H9 (cell line): ENCODE measurements at regions not wholly inside any gene's neighbourhood (a gene's known extent, or its start where the extent isn't known, plus 50 kb on each side); places are given as distances from the start of the nearest gene placed in this dataset.

Source experiments
- DNase-seq: peaks from one replicate; pipeline ENCODE4 v3.0.0-alpha.2; 2017
- H2AFZ ChIP-seq: one replicate; pipeline ENCODE4 v1.6.1; 2013; ENCODE audit warnings: mild to moderate bottlenecking, low read length, control low read depth, moderate library complexity
- H2AK5ac ChIP-seq: 2 replicates; pipeline ENCODE4 v1.6.1; 2013; ENCODE audit warnings: low read length, control low read depth, mixed read lengths; ENCODE audit not compliant: insufficient read length
- H2BK120ac ChIP-seq: one replicate; pipeline ENCODE4 v1.6.1; 2013; ENCODE audit warnings: low read depth, mild to moderate bottlenecking, low read length, control low read depth, inconsistent platforms; ENCODE audit not compliant: poor library complexity, severe bottlenecking
- H2BK12ac ChIP-seq: 2 replicates; pipeline ENCODE4 v1.6.1; 2013; ENCODE audit warnings: low read length, control low read depth, mixed read lengths, low read depth; ENCODE audit not compliant: insufficient read length
- H2BK15ac ChIP-seq: 2 replicates; pipeline ENCODE4 v1.6.1; 2013; ENCODE audit warnings: low read depth, low read length, control low read depth
- H2BK20ac ChIP-seq: one replicate; pipeline ENCODE4 v1.6.1; 2013; ENCODE audit warnings: low read depth, mild to moderate bottlenecking, low read length, control low read depth, inconsistent platforms; ENCODE audit not compliant: poor library complexity, severe bottlenecking
- H2BK5ac ChIP-seq: 2 replicates; pipeline ENCODE4 v1.6.1; 2013; ENCODE audit warnings: low read length, control low read depth, mixed read lengths; ENCODE audit not compliant: insufficient read length
- H3K14ac ChIP-seq: 2 replicates; pipeline ENCODE4 v1.6.1; 2013; ENCODE audit warnings: low read length, control low read depth; ENCODE audit not compliant: insufficient read depth
- H3K18ac ChIP-seq: 2 replicates; pipeline ENCODE4 v1.6.1; 2013; ENCODE audit warnings: low read depth, mild to moderate bottlenecking, mixed read lengths, low read length, control low read depth; ENCODE audit not compliant: insufficient read length
- H3K23ac ChIP-seq: 2 replicates; pipeline ENCODE4 v1.6.1; 2013; ENCODE audit warnings: low read length, control low read depth, mixed read lengths, low read depth; ENCODE audit not compliant: insufficient read length
- H3K23me2 ChIP-seq: 2 replicates; pipeline ENCODE4 v1.6.1; 2013; ENCODE audit warnings: low read depth, mild to moderate bottlenecking, mixed read lengths, low read length, control low read depth; ENCODE audit not compliant: insufficient read length, poor library complexity, severe bottlenecking
- H3K27ac ChIP-seq: 2 replicates; pipeline ENCODE4 v1.5.1; 2013; ENCODE audit warnings: low read length, control low read depth, mixed read lengths, low read depth; ENCODE audit not compliant: insufficient read length
- H3K27me3 ChIP-seq: 2 replicates; pipeline ENCODE4 v1.6.1; 2013; ENCODE audit warnings: low read length, control low read depth, inconsistent platforms; ENCODE audit not compliant: insufficient read depth
- H3K4ac ChIP-seq: 2 replicates; pipeline ENCODE4 v1.6.1; 2013; ENCODE audit warnings: low read depth, mild to moderate bottlenecking, control low read depth, inconsistent platforms, low read length, moderate library complexity
- H3K4me1 ChIP-seq: 2 replicates; pipeline ENCODE4 v1.6.1; 2013; ENCODE audit warnings: low read length, control low read depth, inconsistent platforms; ENCODE audit not compliant: insufficient read depth
- H3K4me2 ChIP-seq: 2 replicates; pipeline ENCODE4 v1.6.1; 2013; ENCODE audit warnings: low read length, control low read depth, mixed read lengths; ENCODE audit not compliant: insufficient read length, insufficient read depth
- H3K56ac ChIP-seq: 2 replicates; pipeline ENCODE4 v1.6.1; 2013; ENCODE audit warnings: low read depth, mild to moderate bottlenecking, mixed read lengths, low read length, control low read depth; ENCODE audit not compliant: insufficient read length
- H3K79me1 ChIP-seq: 2 replicates; pipeline ENCODE4 v1.6.1; 2013; ENCODE audit warnings: low read depth, mild to moderate bottlenecking, moderate library complexity, low read length, control low read depth, inconsistent platforms; ENCODE audit not compliant: insufficient read depth, poor library complexity, severe bottlenecking
- H3K79me2 ChIP-seq: 2 replicates; pipeline ENCODE4 v1.6.1; 2013; ENCODE audit warnings: low read length, control low read depth, inconsistent platforms; ENCODE audit not compliant: insufficient read depth
- H3K9ac ChIP-seq: 2 replicates; pipeline ENCODE4 v1.6.1; 2013; ENCODE audit warnings: low read length, control low read depth, mixed read lengths; ENCODE audit not compliant: insufficient read length; ENCODE audit errors: extremely low read depth
- H3K9me3 ChIP-seq: one replicate; pipeline ENCODE4 v1.6.1; 2013; ENCODE audit warnings: low read depth, low read length, inconsistent platforms; ENCODE audit not compliant: control insufficient read depth
- H3T11ph ChIP-seq: one replicate; pipeline ENCODE4 v1.6.1; 2013; ENCODE audit warnings: mild to moderate bottlenecking, low read length, control low read depth, inconsistent platforms
- H4K20me1 ChIP-seq: one replicate; pipeline ENCODE4 v1.6.1; 2013; ENCODE audit not compliant: control insufficient read depth, insufficient read length, insufficient read depth
- H4K5ac ChIP-seq: 2 replicates; pipeline ENCODE4 v1.6.1; 2013; ENCODE audit warnings: low read depth, mild to moderate bottlenecking, mixed read lengths, low read length, control low read depth; ENCODE audit not compliant: insufficient read length
- H4K8ac ChIP-seq: replicated peaks from 2 replicates; pipeline ENCODE4 v1.6.1; 2013; ENCODE audit warnings: low read length, control low read depth, mixed read lengths, low read depth; ENCODE audit not compliant: insufficient read length
- H4K91ac ChIP-seq: 2 replicates; pipeline ENCODE4 v1.6.1; 2013; ENCODE audit warnings: low read depth, mild to moderate bottlenecking, moderate library complexity, mixed read lengths, low read length, control low read depth; ENCODE audit not compliant: insufficient read length
- H3K27ac Mint-ChIP-seq, 3 experiments: 2 replicates in 2 of 3; 3 replicates in 1 of 3; pipeline ENCODE4 v1.8.0; 2020 to 2021; ENCODE audit warnings: mixed read lengths in 3 of 3, mild to moderate bottlenecking in 1 of 3, moderate library complexity in 1 of 3
- H3K27me3 Mint-ChIP-seq: 2 replicates; pipeline ENCODE4 v1.8.0; 2021; ENCODE audit warnings: low read depth, mild to moderate bottlenecking, moderate library complexity, mixed read lengths
- H3K36me3 Mint-ChIP-seq, 3 experiments: 2 replicates in 2 of 3; 3 replicates in 1 of 3; pipeline ENCODE4 v1.8.0; 2020 to 2021; ENCODE audit warnings: low read depth in 3 of 3, mixed read lengths in 3 of 3; ENCODE audit not compliant: insufficient read depth in 1 of 3
- H3K4me1 Mint-ChIP-seq, 2 experiments: 2 replicates each; pipeline ENCODE4 v1.8.0; 2020; ENCODE audit warnings: mixed read lengths in 2 of 2
- H3K4me3 Mint-ChIP-seq, 2 experiments: 2 replicates in 1 of 2; 3 replicates in 1 of 2; pipeline ENCODE4 v1.8.0; 2020 to 2021; ENCODE audit warnings: mild to moderate bottlenecking in 2 of 2, mixed read lengths in 2 of 2, moderate library complexity in 1 of 2
- H3K9me3 Mint-ChIP-seq, 2 experiments: 2 replicates in 1 of 2; 3 replicates in 1 of 2; pipeline ENCODE4 v1.8.0; 2020; ENCODE audit warnings: mild to moderate bottlenecking in 2 of 2, mixed read lengths in 2 of 2, moderate library complexity in 1 of 2
- WGBS: extraction: QIAGEN DNeasy Blood & Tissue Kit; methylation state at CpG from one replicate; pipeline ENCODE4 v1.1.7; 2013; ENCODE audit warnings: missing lambda C conversion rate, low lambda C conversion rate, mixed read lengths; ENCODE audit not compliant: insufficient read length; ENCODE audit errors: extremely low coverage; 5-methylcytosine and 5-hydroxymethylcytosine counted together
- TF ChIP-seq, protein P1 (sequence below): fragments of 200-600 bp; sonication (generic); conservative IDR thresholded peaks from 3 replicates; pipeline ENCODE4 v1.8.0; 2021; ENCODE audit warnings: antibody characterized with exemption, mild to moderate bottlenecking

- TF ChIP-seq, protein P1, sequence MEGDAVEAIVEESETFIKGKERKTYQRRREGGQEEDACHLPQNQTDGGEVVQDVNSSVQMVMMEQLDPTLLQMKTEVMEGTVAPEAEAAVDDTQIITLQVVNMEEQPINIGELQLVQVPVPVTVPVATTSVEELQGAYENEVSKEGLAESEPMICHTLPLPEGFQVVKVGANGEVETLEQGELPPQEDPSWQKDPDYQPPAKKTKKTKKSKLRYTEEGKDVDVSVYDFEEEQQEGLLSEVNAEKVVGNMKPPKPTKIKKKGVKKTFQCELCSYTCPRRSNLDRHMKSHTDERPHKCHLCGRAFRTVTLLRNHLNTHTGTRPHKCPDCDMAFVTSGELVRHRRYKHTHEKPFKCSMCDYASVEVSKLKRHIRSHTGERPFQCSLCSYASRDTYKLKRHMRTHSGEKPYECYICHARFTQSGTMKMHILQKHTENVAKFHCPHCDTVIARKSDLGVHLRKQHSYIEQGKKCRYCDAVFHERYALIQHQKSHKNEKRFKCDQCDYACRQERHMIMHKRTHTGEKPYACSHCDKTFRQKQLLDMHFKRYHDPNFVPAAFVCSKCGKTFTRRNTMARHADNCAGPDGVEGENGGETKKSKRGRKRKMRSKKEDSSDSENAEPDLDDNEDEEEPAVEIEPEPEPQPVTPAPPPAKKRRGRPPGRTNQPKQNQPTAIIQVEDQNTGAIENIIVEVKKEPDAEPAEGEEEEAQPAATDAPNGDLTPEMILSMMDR = no peak
- H3K9ac ChIP-seq = no peak overlapping the region
- no peak overlapping the region for H2BK120ac ChIP-seq
- H2BK20ac ChIP-seq = no peak overlapping the region
- H3K79me2 ChIP-seq = no peaks in the 10 kb centered on the region
- H2BK15ac ChIP-seq = no peak overlapping the region
- H4K91ac ChIP-seq = no peak overlapping the region
- H4K20me1 ChIP-seq = no peaks in the 10 kb centered on the region
- H3K4me2 ChIP-seq = no peak overlapping the region
- no peak overlapping the region for H2BK5ac ChIP-seq
- H3K4me3 Mint-ChIP-seq = no peak overlapping the region
- H3K4me1 ChIP-seq = no peaks in the 10 kb centered on the region
- no peak for DNase-seq
- H4K8ac ChIP-seq = no peak overlapping the region
- peaks cover 0 to 23% (median 2%) of the 10 kb centered on the region in 3 experiments; a peak in 5 of 7 replicates for H3K36me3 Mint-ChIP-seq
- no peaks in the 10 kb centered on the region for H3K79me1 ChIP-seq
- H3K9me3 Mint-ChIP-seq = peaks cover 77 to 92% of the 10 kb centered on the region in 2 experiments
- no peaks in the 10 kb centered on the region for H3K4me1 Mint-ChIP-seq
- no peak overlapping the region for H3K27ac ChIP-seq
- H3K14ac ChIP-seq = no peak overlapping the region
- no peak overlapping the region for H2AFZ ChIP-seq
- H4K5ac ChIP-seq = no peak overlapping the region
- no peaks in the 10 kb centered on the region for H3K23me2 ChIP-seq
- H3K27me3 ChIP-seq = no peaks in the 10 kb centered on the region
- WGBS = no CpG with 5 or more reads among the region's 10 CpGs
- H3K56ac ChIP-seq = no peak overlapping the region
- H3K9me3 ChIP-seq = no peaks in the 10 kb centered on the region
- no peak overlapping the region for H2AK5ac ChIP-seq
- H3T11ph ChIP-seq = no peak overlapping the region
- H3K23ac ChIP-seq = no peak overlapping the region
- H2BK12ac ChIP-seq = no peak overlapping the region
- no peak overlapping the region for H3K4ac ChIP-seq
- no peak overlapping the region for H3K18ac ChIP-seq
- no peak overlapping the region for H3K27ac Mint-ChIP-seq
- peaks cover 3% of the 10 kb centered on the region; the same call in 1 of the 2 replicates for H3K27me3 Mint-ChIP-seq
Measured at GRCh38 chr7:153698046-153698445, 354.2 kb upstream of the DPP6 start.
